Spleen (tissue), 11 donors: ENCODE measurements at regions not wholly inside any gene's neighbourhood (a gene's known extent, or its start where the extent isn't known, plus 50 kb on each side); places are given as distances from the start of the nearest gene placed in this dataset.

Source experiments
- DNase-seq: peaks from one replicate; pipeline ENCODE4 v3.0.0-alpha.2; 2020
- H3K27ac ChIP-seq, 8 donors: fragments of 200-600 bp; sonication (generic) in 7 of 8; 1 replicate in 4 of 8; 2 replicates in 4 of 8; pipeline versions ENCODE4 v1.5.0 to v1.8.0; 2016 to 2021; ENCODE audit warnings: inconsistent platforms in 4 of 8, mild to moderate bottlenecking in 4 of 8, moderate library complexity in 1 of 8
- H3K27me3 ChIP-seq, 7 donors: fragments of 200-600 bp; sonication (generic) in 6 of 7; replicated peaks in 1 of 7; 1 replicate in 4 of 7; 2 replicates in 3 of 7; pipeline versions ENCODE4 v1.5.0 to v1.8.0; 2016 to 2021; ENCODE audit warnings: inconsistent platforms in 3 of 7, mild to moderate bottlenecking in 1 of 7
- H3K36me3 ChIP-seq, 6 donors: fragments of 200-600 bp; sonication (generic) in 5 of 6; 1 replicate in 4 of 6; 2 replicates in 2 of 6; pipeline versions ENCODE4 v1.5.0 to v1.8.0; 2016 to 2021; ENCODE audit warnings: inconsistent platforms in 2 of 6
- H3K4me1 ChIP-seq, 6 donors: fragments of 200-600 bp; sonication (generic) in 5 of 6; 1 replicate in 3 of 6; 2 replicates in 3 of 6; pipeline versions ENCODE4 v1.5.0 to v1.8.0; 2016 to 2021; ENCODE audit warnings: inconsistent platforms in 3 of 6
- H3K4me3 ChIP-seq, 8 donors: fragments of 200-600 bp; sonication (generic) in 7 of 8; 1 replicate in 4 of 8; 2 replicates in 4 of 8; pipeline versions ENCODE4 v1.5.0 to v1.8.0; 2016 to 2021; ENCODE audit warnings: inconsistent platforms in 4 of 8, mild to moderate bottlenecking in 4 of 8, moderate library complexity in 2 of 8
- H3K9me3 ChIP-seq, 8 donors: fragments of 200-600 bp; sonication (generic) in 7 of 8; 1 replicate in 4 of 8; 2 replicates in 4 of 8; pipeline versions ENCODE4 v1.5.0 to v1.8.0; 2016 to 2021; ENCODE audit warnings: inconsistent platforms in 4 of 8
- POLR2A ChIP-seq, 3 donors: fragments of 450-650 bp; IDR thresholded peaks; one replicate each; pipeline ENCODE4 v1.5.1; 2017; ENCODE audit warnings: antibody characterized with exemption in 3 of 3, mild to moderate bottlenecking in 1 of 3
- POLR2AphosphoS5 ChIP-seq, 3 donors: sonication (generic); formaldehyde crosslinking; IDR thresholded peaks; one replicate each; pipeline ENCODE4 v1.5.1; 2017; ENCODE audit warnings: antibody characterized with exemption in 3 of 3
- WGBS, 5 donors: extraction: QIAGEN DNeasy Blood & Tissue Kit in 3 of 5; methylation state at CpG; one replicate each; pipeline versions ENCODE4 v1.1.5 to v1.1.7; 2013 to 2018; 5-methylcytosine and 5-hydroxymethylcytosine counted together
- intact Hi-C: fragments of 100-400 bp; cut with DNase I; formaldehyde crosslinking; loops from one replicate; pipeline ENCODE4 v1.15.0; 2023; ENCODE audit warnings: low total_unique reads
- TF ChIP-seq, protein P1 (sequence below), 11 experiments: fragments of 200-600 bp in 7 of 11; fragments of 450-650 bp in 4 of 11; sonication (generic) in 4 of 11; IDR thresholded peaks in 8 of 11; conservative IDR thresholded peaks in 3 of 11; 1 replicate in 7 of 11; 2 replicates in 4 of 11; pipeline versions ENCODE4 v1.4.0 to v1.8.0; 2016 to 2021; ENCODE audit warnings: antibody characterized with exemption in 11 of 11, inconsistent platforms in 4 of 11, mild to moderate bottlenecking in 1 of 11
- donor health status: healthy with polysubstance abuse.
- donor health status: DM: no; HTN: no; CAD: no; lungs with moderate emphysema.
- donor health status: DM: no; HTN: no; CAD: no.
- donor health status: Bipolar disorder and iron deficiency.
- donor health status: healthy.
- donor health status: DM: no; HTN: no; CAD: no.
- donor health status: DM: yes; HTN: yes; CAD: no.

GRCh38 chr20:11018668-11019170, 344.9 kb upstream of the JAG1 start:
- intact Hi-C loops: no loop called here

GRCh38 chr20:11020712-11021111, 346.9 kb upstream of the JAG1 start:
- intact Hi-C loops: no loop called here
- WGBS, 5 donors: 86 to 98% (median 93%) methylated on average over 1 of the region's 1 CpG
- Histone ChIP-seq H3K27ac (no peak overlapping the region), H3K27me3 (no peaks in the 10 kb centered on the region), H3K9me3 (peaks cover 0 to 10% (median 0%) of the 10 kb centered on the region in 8 donors), H3K4me3 (no peak overlapping the region), H3K4me1 (no peaks in the 10 kb centered on the region), H3K36me3 (no peaks in the 10 kb centered on the region)
- TF ChIP-seq POLR2AphosphoS5 (IDR thresholded peaks at IDR 0.05): no peak
- no peak for TF ChIP-seq POLR2A (IDR thresholded peaks at IDR 0.05)
- DNase-seq: no peak

More at GRCh38 chr20:11018668-11019170, 344.9 kb upstream of the JAG1 start:
- DNase-seq: no peak
- no peaks in the 10 kb centered on the region for H3K4me1 ChIP-seq
- H3K27me3 ChIP-seq: no peaks in the 10 kb centered on the region
- no peak overlapping the region for H3K27ac ChIP-seq
- no peak for TF ChIP-seq POLR2A (IDR thresholded peaks at IDR 0.05)
- TF ChIP-seq, protein P1, sequence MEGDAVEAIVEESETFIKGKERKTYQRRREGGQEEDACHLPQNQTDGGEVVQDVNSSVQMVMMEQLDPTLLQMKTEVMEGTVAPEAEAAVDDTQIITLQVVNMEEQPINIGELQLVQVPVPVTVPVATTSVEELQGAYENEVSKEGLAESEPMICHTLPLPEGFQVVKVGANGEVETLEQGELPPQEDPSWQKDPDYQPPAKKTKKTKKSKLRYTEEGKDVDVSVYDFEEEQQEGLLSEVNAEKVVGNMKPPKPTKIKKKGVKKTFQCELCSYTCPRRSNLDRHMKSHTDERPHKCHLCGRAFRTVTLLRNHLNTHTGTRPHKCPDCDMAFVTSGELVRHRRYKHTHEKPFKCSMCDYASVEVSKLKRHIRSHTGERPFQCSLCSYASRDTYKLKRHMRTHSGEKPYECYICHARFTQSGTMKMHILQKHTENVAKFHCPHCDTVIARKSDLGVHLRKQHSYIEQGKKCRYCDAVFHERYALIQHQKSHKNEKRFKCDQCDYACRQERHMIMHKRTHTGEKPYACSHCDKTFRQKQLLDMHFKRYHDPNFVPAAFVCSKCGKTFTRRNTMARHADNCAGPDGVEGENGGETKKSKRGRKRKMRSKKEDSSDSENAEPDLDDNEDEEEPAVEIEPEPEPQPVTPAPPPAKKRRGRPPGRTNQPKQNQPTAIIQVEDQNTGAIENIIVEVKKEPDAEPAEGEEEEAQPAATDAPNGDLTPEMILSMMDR (IDR thresholded peaks at IDR 0.05 in 8 of 11, conservative IDR thresholded peaks at IDR 0.05 in 3 of 11): no peak
- TF ChIP-seq POLR2AphosphoS5 (IDR thresholded peaks at IDR 0.05): no peak
- H3K36me3 ChIP-seq: no peaks in the 10 kb centered on the region
- H3K4me3 ChIP-seq: no peak overlapping the region
- peaks cover 0 to 3% (median 0%) of the 10 kb centered on the region in 8 donors for H3K9me3 ChIP-seq
- WGBS, 5 donors: 90 to 92% (median 91%) methylated on average over 6 of the region's 6 CpGs

DNA sequence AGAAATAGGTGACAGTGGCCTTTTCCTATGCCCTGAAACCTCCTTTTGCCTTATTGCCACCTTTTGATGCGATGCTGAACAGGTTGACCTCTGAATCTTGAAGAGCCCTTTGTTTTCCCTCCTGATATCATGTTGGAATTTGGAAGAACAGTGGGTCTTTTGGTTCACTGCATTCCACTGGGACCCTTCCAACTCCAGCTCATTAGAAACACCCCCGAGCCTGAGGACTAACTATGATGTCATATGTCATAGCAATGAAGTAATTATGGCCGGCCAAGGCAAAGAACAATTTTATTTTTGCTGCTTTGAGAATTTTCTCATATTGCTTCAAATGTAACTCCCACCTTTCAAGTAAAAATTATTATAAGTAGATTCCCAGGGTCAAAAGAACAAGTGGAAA, 353.4 kb upstream of the JAG1 start:
- no peak overlapping the region for H3K27ac ChIP-seq
- H3K4me1 ChIP-seq: no peaks in the 10 kb centered on the region
- H3K27me3 ChIP-seq: no peaks in the 10 kb centered on the region
- H3K36me3 ChIP-seq: no peaks in the 10 kb centered on the region
- peaks cover 0 to 10% (median 3%) of the 10 kb centered on the region in 8 donors for H3K9me3 ChIP-seq
- WGBS, 5 donors: 77 to 88% (median 85%) methylated on average over 3 of the region's 3 CpGs
- no peak for DNase-seq
- no peak overlapping the region for H3K4me3 ChIP-seq
- TF ChIP-seq, protein P1 (IDR thresholded peaks at IDR 0.05 in 8 of 11, conservative IDR thresholded peaks at IDR 0.05 in 3 of 11): no peak
- no peak for TF ChIP-seq POLR2AphosphoS5 (IDR thresholded peaks at IDR 0.05)
- no peak for TF ChIP-seq POLR2A (IDR thresholded peaks at IDR 0.05)
- intact Hi-C loops: no loop called here

DNA sequence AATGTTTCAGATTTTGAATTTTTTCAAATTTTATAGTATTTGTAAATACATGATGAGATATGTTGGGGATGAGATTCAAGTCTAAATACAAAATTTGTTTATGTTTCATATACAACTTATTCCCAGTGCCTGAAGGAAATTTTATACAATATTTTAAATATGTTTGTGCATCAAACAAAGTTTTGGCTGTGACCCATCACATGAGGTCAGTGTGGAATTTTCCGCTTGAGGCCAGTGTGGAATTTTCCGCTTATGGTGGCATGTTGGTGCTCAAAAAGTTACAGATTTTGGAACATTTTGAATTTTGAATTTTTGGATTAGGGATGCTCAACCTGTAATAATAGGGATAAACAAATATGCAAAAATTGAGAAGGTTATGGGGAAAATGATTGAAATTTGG, 356.6 kb upstream of the JAG1 start:
- intact Hi-C loops: no loop called here
- WGBS, 5 donors: 97 to 99% (median 98%) methylated on average over 2 of the region's 2 CpGs
- H3K27me3 ChIP-seq: no peaks in the 10 kb centered on the region
- H3K9me3 ChIP-seq: peaks cover 0 to 6% (median 0%) of the 10 kb centered on the region in 8 donors
- no peak overlapping the region for H3K27ac ChIP-seq
- TF ChIP-seq POLR2AphosphoS5 (IDR thresholded peaks at IDR 0.05) (no peak), POLR2A (IDR thresholded peaks at IDR 0.05) (no peak)
- TF ChIP-seq, protein P1 (IDR thresholded peaks at IDR 0.05 in 8 of 11, conservative IDR thresholded peaks at IDR 0.05 in 3 of 11): no peak
- no peak overlapping the region for H3K4me3 ChIP-seq
- H3K36me3 ChIP-seq: no peaks in the 10 kb centered on the region
- H3K4me1 ChIP-seq: no peaks in the 10 kb centered on the region
- no peak for DNase-seq

DNA sequence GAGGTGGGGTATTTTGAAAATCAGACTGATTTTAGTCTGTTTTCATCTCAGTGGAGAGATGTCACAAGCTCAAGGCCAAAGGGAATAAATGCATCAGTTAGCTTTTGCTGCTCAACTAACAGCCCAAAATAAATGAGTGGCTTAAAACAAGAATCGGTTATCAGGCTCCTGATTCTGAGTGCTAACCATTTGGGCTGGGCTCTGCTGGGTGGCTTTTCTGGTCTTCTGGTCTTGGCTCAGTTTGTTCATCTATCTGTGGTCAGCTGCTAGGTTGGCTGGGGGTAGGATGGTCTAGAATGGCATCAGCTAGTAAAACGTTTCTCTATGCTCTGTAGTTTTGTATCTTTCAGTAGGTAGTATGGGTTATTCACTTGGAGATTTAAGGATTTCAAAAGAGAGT, 357.5 kb upstream of the JAG1 start:
- Histone ChIP-seq H3K27me3 (no peaks in the 10 kb centered on the region), H3K36me3 (no peaks in the 10 kb centered on the region), H3K27ac (no peak overlapping the region), H3K4me1 (no peaks in the 10 kb centered on the region), H3K9me3 (peaks cover 0 to 6% (median 0%) of the 10 kb centered on the region in 8 donors), H3K4me3 (no peak overlapping the region)
- intact Hi-C loops: no loop called here
- no peak for DNase-seq
- TF ChIP-seq POLR2AphosphoS5 (IDR thresholded peaks at IDR 0.05): no peak
- TF ChIP-seq POLR2A (IDR thresholded peaks at IDR 0.05): no peak
- TF ChIP-seq, protein P1 (IDR thresholded peaks at IDR 0.05 in 8 of 11, conservative IDR thresholded peaks at IDR 0.05 in 3 of 11): no peak
- 70 to 88% (median 79%) methylated on average over 2 of the region's 2 CpGs for WGBS, 5 donors
